ACHN (cell line): ENCODE measurements at regions not wholly inside any gene's neighbourhood (a gene's known extent, or its start where the extent isn't known, plus 50 kb on each side); places are given as distances from the start of the nearest gene placed in this dataset.
A peak's percentile ranks its signal among the peaks of the same experiment; 100 is the strongest.
"Not testable (repeated sequence)": the region's sequence is repeated elsewhere in the genome, so short reads cannot be mapped to it uniquely, and the experiment has no call there.

Experiments
- DNase-seq: peaks from one replicate; pipeline ENCODE4 v3.0.0-alpha.2; 2015
- in situ Hi-C: cut with HindIII; loops from 2 replicates; pipeline ENCODE4 v1.10.0; 2017; ENCODE audit warnings: low sequenced_read_pairs, low pct_ligation_motif_present, low pct_unique_long_range_greater_than_20kb

GRCh38 chr5:142542078-142542477, 143.8 kb downstream of the FGF1 start:
- DNase-seq: no peak
- in situ Hi-C loops: loop anchor here (25.0 kb wide), 1 partner anchor 355 kb away; no protein-coding TSS in a partner anchor

GRCh38 chr5:142540922-142541422, 144.9 kb downstream of the FGF1 start:
- in situ Hi-C loops: loop anchor here (25.0 kb wide), 1 partner anchor 354 kb away; no protein-coding TSS in a partner anchor

GRCh38 chr5:142539154-142539740, 146.6 kb downstream of the FGF1 start:
- no peak for DNase-seq
- in situ Hi-C loops: loop anchor here (25.0 kb wide), 1 partner anchor 352 kb away; no protein-coding TSS in a partner anchor

More at GRCh38 chr5:142540922-142541422, 144.9 kb downstream of the FGF1 start:
- DNase-seq: no peak

DNA sequence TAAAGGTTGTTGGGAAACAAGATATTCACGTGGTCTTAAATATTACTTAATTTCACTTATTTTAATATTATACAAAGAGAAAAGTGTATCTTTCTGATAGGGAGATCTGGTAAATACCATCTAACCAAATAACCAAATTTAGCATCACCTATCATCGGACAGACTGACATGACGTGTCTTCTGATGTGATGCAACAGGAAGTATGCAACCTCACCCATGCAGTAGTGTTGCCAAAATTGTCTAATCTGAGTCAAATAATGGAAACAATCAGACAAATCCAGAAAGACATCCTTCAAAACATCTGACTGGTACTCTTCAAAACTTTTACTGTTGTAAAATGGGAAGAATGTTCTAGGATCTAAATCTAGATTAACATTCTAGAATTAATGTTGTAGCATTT, 148.0 kb downstream of the FGF1 start:
- no peak for DNase-seq
- in situ Hi-C loops: loop anchor here (25.0 kb wide), 1 partner anchor 351 kb away; no protein-coding TSS in a partner anchor

- in situ Hi-C loops: loop anchor here (25.0 kb wide), 1 partner anchor 345 kb away; no protein-coding TSS in a partner anchor
- DNase-seq: no peak
Measured at GRCh38 chr5:142532781-142533176, 153.1 kb downstream of the FGF1 start.

- in situ Hi-C loops: loop anchor here (25.0 kb wide), 1 partner anchor 345 kb away; no protein-coding TSS in a partner anchor
- DNase-seq: no peak
Measured at GRCh38 chr5:142531977-142532780, 153.7 kb downstream of the FGF1 start.

GRCh38 chr5:142530904-142531303, 155.0 kb downstream of the FGF1 start:
- in situ Hi-C loops: loop anchor here (25.0 kb wide), 1 partner anchor 344 kb away; no protein-coding TSS in a partner anchor
- no peak for DNase-seq

- in situ Hi-C loops: loop anchor here (25.0 kb wide), 1 partner anchor 342 kb away; no protein-coding TSS in a partner anchor
Measured at GRCh38 chr5:142529626-142530278, 156.1 kb downstream of the FGF1 start.

GRCh38 chr5:142527664-142528295, 158.1 kb downstream of the FGF1 start:
- no peak for DNase-seq
- in situ Hi-C loops: loop anchor here (25.0 kb wide), 1 partner anchor 340 kb away; no protein-coding TSS in a partner anchor

More at GRCh38 chr5:142529626-142530278, 156.1 kb downstream of the FGF1 start:
- DNase-seq: peak; percentile 15

GRCh38 chr5:142527234-142527633, 158.7 kb downstream of the FGF1 start:
- in situ Hi-C loops: loop anchor here (25.0 kb wide), 1 partner anchor 340 kb away; no protein-coding TSS in a partner anchor
- DNase-seq: no peak

- in situ Hi-C loops: no loop called here
- no peak for DNase-seq
Measured at GRCh38 chr5:142522983-142523382, 162.9 kb downstream of the FGF1 start.

DNA sequence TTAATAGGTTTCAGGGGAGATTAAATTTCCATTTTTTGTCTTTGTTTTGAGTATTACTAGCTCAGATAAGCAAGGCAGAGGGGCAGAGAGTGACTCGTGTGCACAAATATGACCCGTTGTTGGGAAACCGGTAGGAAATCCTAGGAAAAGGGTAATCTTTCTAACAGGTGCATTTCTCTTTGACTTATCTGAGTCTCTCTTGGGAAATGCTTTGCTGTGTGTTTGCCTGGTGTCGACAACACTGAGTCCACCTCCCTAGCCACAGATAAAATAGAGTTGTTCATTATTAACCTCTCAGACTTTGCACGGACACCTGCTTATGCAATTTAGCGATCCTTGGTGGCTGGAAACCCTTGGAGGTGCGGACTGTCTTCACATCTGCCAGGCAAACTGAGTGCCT, 164.2 kb downstream of the FGF1 start:
- DNase-seq: no peak
- in situ Hi-C loops: no loop called here

DNA sequence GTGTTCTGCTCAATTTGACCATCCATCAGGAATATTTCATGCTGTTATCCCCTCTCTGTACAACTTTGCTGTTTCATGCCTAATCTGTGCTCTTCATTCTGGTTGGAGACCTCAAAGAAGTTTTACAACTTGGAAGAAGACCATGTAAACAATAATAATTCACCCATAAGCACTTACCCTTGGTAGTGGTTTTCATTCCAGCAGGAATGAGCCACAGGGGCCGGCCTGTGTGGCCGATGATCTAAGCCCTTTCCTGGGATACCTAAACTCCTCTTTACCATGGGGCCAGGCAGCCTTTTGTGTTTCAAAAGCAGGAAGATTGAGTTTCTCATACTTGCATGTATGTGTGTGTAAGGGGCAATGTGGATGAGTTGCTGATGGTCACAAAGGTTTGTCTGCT, 165.0 kb downstream of the FGF1 start:
- in situ Hi-C loops: no loop called here
- peak; percentile 8 for DNase-seq

- in situ Hi-C loops, DNase-seq: not testable (repeated sequence)
Measured at GRCh38 chr5:142519913-142520312, 166.0 kb downstream of the FGF1 start.

DNA sequence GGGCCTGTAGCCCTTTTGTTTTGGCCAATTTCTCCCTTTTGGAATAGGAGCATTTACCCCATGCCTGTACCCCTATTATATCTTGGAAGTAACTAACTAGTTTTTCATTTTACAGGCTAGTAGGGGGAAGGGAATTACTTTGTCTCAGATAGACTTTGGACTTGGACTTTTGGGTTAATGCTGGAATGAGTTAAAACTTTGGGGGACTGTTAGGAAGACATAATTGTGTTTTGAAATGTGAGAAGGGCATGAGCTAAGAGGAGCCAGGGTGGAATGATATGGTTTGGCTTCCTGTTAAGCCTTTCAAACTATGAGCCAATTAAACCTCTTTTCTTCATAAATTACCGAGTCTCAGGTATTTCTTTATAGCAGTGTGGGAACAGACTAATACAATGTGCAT, 168.1 kb downstream of the FGF1 start:
- DNase-seq: no peak
- in situ Hi-C loops: no loop called here

DNA sequence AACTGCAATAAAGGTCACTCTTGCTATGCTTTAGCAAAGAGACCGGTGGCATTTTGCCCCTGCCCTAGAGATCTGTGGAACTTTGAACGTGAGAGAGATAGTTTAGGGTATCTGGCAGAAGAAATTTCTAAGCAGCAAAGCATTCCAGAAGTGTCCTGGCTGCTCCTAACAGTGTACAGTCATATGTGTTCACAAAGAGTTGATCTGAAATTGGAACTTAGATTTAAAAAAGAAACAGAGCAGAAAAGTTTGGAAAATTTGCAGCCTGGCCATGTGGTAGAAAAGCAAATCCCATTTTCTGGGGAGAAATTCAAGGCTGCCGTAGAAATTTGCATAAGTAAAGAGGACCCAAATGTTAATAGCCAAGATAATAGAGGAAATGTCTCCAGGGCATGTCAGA, 169.2 kb downstream of the FGF1 start:
- in situ Hi-C loops: no loop called here
- DNase-seq: no peak

DNA sequence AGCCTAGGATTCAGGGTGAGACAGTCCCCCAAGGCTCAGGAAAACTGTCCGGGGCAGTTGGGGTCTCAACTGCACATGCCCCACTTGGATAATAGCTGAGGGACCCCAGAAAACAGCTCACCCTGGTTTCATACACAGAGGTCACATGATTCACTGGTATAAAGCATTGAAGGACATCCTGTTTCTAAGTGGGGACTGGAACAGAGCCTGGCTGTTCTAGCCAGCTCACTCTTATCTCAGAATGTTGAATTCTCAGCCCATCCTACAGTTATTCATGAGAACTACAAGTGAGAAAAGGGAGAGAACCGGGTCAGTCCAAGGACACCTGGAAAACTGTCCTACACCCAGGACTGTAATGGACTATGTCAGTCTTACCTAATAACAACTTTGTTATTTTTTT, 170.9 kb downstream of the FGF1 start:
- DNase-seq: no peak
- in situ Hi-C loops: no loop called here

- in situ Hi-C loops: no loop called here
- no peak for DNase-seq
Measured at GRCh38 chr5:142514196-142514595, 171.7 kb downstream of the FGF1 start.
